HFFc6 (cell line): ENCODE measurements at regions not wholly inside any gene's neighbourhood (a gene's known extent, or its start where the extent isn't known, plus 50 kb on each side); places are given as distances from the start of the nearest gene placed in this dataset.
A peak's percentile ranks its signal among the peaks of the same experiment; 100 is the strongest.

Experiments
- DNase-seq: peaks from one replicate; pipeline ENCODE4 v3.0.0-alpha.2; 2018
- H3K27ac Mint-ChIP-seq: 2 replicates; pipeline ENCODE4 v1.8.0; 2020; ENCODE audit warnings: mild to moderate bottlenecking, mixed read lengths
- H3K27me3 Mint-ChIP-seq: 2 replicates; pipeline ENCODE4 v1.8.0; 2021; ENCODE audit warnings: mild to moderate bottlenecking, moderate library complexity, mixed read lengths; ENCODE audit not compliant: insufficient read depth
- H3K36me3 Mint-ChIP-seq: 2 replicates; pipeline ENCODE4 v1.8.0; 2021; ENCODE audit warnings: low read depth, mixed read lengths
- H3K4me1 Mint-ChIP-seq: 2 replicates; pipeline ENCODE4 v1.8.0; 2020; ENCODE audit warnings: low read depth, mixed read lengths
- H3K4me3 Mint-ChIP-seq: 2 replicates; pipeline ENCODE4 v1.8.0; 2020; ENCODE audit warnings: mild to moderate bottlenecking, moderate library complexity, mixed read lengths
- H3K9me3 Mint-ChIP-seq: 2 replicates; pipeline ENCODE4 v1.8.0; 2020; ENCODE audit warnings: mild to moderate bottlenecking, mixed read lengths
- CTCF ChIP-seq: fragments of 200-600 bp; sonication (generic); IDR thresholded peaks from 2 replicates; pipeline ENCODE4 v1.5.0; 2021; ENCODE audit warnings: antibody characterized with exemption, mild to moderate bottlenecking

- TF ChIP-seq CTCF: peak; percentile 90
- DNase-seq: peak; percentile 68
- Mint-ChIP-seq H3K4me1 (peaks cover 38% of the 10 kb centered on the region), H3K27me3 (no peaks in the 10 kb centered on the region), H3K36me3 (no peaks in the 10 kb centered on the region), H3K27ac (no peak overlapping the region), H3K4me3 (no peak overlapping the region), H3K9me3 (no peaks in the 10 kb centered on the region)
These were observed 124.9 kb downstream of the RDH14 start for GRCh38 chr2:18435426-18436037.

GRCh38 chr2:18433872-18434271 lies 126.6 kb downstream of the RDH14 start:
- no peak for TF ChIP-seq CTCF
- H3K27me3 Mint-ChIP-seq: no peaks in the 10 kb centered on the region
- DNase-seq: no peak
- H3K9me3 Mint-ChIP-seq: no peaks in the 10 kb centered on the region
- H3K27ac Mint-ChIP-seq: no peak overlapping the region
- H3K36me3 Mint-ChIP-seq: no peaks in the 10 kb centered on the region
- H3K4me1 Mint-ChIP-seq: peaks cover 22% of the 10 kb centered on the region
- no peak overlapping the region for H3K4me3 Mint-ChIP-seq

- Mint-ChIP-seq H3K4me1 (peaks cover 20% of the 10 kb centered on the region), H3K27ac (no peak overlapping the region), H3K4me3 (no peak overlapping the region), H3K27me3 (no peaks in the 10 kb centered on the region), H3K36me3 (no peaks in the 10 kb centered on the region), H3K9me3 (no peaks in the 10 kb centered on the region)
- no peak for TF ChIP-seq CTCF
- DNase-seq: no peak
These were observed 127.5 kb downstream of the RDH14 start for GRCh38 chr2:18432999-18433398.

DNA sequence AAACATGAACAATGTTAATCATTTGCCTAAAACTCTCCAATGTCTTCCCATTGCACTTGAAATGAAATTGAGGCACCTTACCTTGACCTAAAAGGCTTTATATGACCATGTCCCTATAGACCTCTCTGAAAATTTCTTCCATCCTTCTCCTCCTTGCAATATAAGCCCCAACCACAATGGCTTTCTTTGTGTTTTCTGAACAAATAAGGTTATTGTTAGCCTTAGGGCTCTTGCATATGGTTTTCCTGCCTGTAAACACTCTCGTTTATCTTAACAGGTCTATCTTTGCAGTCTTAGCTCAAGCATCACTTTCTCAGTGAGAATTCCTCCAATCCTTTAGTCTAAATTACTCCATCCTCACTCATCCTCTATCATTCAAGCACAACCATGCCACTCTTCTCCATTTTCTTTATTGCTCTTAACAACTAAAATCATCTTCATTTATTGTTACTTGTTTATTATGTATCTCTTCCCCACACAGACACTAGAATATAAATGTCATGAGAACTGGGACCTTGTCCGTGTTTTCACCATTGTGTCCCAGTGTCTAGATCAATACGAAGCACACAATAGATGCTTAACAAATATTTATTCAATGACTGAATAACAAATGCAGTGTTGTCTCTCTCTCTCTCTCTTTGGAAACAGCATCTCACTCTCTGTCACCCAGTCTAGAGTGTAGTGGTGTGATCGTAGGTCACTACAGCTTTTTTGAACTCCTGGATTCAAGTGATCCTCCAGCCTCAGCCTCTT lies 129.3 kb downstream of the RDH14 start:
- Mint-ChIP-seq H3K27me3 (no peaks in the 10 kb centered on the region), H3K4me1 (peaks cover 12% of the 10 kb centered on the region), H3K36me3 (no peaks in the 10 kb centered on the region), H3K27ac (no peak overlapping the region), H3K4me3 (no peak overlapping the region), H3K9me3 (no peaks in the 10 kb centered on the region)
- no peak for TF ChIP-seq CTCF
- DNase-seq: no peak

- no peak for TF ChIP-seq CTCF
- no peak overlapping the region for H3K27ac Mint-ChIP-seq
- H3K36me3 Mint-ChIP-seq: no peaks in the 10 kb centered on the region
- H3K9me3 Mint-ChIP-seq: no peaks in the 10 kb centered on the region
- H3K27me3 Mint-ChIP-seq: no peaks in the 10 kb centered on the region; the same call in 1 of the 2 replicates
- no peak for DNase-seq
- H3K4me1 Mint-ChIP-seq: peaks cover 15% of the 10 kb centered on the region
- no peak overlapping the region for H3K4me3 Mint-ChIP-seq
These were observed 131.9 kb downstream of the RDH14 start for GRCh38 chr2:18428516-18428915.
